ENCODE measurements at regions not wholly inside any gene's neighbourhood (a gene's known extent, or its start where the extent isn't known, plus 50 kb on each side); places are given as distances from the start of the nearest gene placed in this dataset.

DNA sequence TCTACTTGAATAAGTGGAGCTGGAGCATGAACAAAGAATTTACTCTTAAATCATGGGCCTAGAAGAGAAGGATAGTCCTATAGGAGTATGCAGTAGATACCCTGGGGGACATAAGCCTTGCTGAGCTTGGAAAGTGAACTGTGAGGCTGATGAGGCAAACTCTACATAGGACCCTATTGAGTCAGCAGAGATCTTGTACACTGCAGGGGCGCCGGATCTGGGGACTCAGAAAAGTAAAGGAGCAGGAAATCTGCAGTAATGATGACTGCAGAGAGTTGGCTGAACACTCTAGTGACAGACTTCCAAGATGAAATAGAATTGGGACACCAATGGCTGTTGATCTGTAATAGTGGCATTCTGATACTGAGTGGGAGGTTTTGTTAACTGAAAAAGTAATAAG is 543.7 kb downstream of the XIRP2 start:
- ATAC-seq = no peak
- TF ChIP-seq, protein P1, sequence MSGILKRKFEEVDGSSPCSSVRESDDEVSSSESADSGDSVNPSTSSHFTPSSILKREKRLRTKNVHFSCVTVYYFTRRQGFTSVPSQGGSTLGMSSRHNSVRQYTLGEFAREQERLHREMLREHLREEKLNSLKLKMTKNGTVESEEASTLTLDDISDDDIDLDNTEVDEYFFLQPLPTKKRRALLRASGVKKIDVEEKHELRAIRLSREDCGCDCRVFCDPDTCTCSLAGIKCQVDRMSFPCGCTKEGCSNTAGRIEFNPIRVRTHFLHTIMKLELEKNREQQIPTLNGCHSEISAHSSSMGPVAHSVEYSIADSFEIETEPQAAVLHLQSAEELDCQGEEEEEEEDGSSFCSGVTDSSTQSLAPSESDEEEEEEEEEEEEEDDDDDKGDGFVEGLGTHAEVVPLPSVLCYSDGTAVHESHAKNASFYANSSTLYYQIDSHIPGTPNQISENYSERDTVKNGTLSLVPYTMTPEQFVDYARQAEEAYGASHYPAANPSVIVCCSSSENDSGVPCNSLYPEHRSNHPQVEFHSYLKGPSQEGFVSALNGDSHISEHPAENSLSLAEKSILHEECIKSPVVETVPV (CRISPR knock-in tag; IDR thresholded peaks at IDR 0.05) = no peak
- TF ChIP-seq ZFP3 (CRISPR knock-in tag; IDR thresholded peaks at IDR 0.05) (no peak), PPARA (CRISPR knock-in tag; IDR thresholded peaks at IDR 0.05; ENCODE audit: borderline replicate concordance) (no peak), ZNF565 (CRISPR knock-in tag; conservative IDR thresholded peaks at IDR 0.05; ENCODE audit: low read depth) (no peak), ARNTL (CRISPR knock-in tag; IDR thresholded peaks at IDR 0.05; ENCODE audit: borderline replicate concordance, low read depth) (no peak), OSR1 (CRISPR knock-in tag; IDR thresholded peaks at IDR 0.05) (no peak), BACH2 (CRISPR knock-in tag; IDR thresholded peaks at IDR 0.05; ENCODE audit: borderline replicate concordance) (no peak), RARB (CRISPR knock-in tag; IDR thresholded peaks at IDR 0.05) (no peak)
- TF ChIP-seq, protein P2, sequence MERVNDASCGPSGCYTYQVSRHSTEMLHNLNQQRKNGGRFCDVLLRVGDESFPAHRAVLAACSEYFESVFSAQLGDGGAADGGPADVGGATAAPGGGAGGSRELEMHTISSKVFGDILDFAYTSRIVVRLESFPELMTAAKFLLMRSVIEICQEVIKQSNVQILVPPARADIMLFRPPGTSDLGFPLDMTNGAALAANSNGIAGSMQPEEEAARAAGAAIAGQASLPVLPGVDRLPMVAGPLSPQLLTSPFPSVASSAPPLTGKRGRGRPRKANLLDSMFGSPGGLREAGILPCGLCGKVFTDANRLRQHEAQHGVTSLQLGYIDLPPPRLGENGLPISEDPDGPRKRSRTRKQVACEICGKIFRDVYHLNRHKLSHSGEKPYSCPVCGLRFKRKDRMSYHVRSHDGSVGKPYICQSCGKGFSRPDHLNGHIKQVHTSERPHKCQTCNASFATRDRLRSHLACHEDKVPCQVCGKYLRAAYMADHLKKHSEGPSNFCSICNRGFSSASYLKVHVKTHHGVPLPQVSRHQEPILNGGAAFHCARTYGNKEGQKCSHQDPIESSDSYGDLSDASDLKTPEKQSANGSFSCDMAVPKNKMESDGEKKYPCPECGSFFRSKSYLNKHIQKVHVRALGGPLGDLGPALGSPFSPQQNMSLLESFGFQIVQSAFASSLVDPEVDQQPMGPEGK (CRISPR knock-in tag; IDR thresholded peaks at IDR 0.05; ENCODE audit: borderline replicate concordance) = no peak
- TF ChIP-seq, protein P3, sequence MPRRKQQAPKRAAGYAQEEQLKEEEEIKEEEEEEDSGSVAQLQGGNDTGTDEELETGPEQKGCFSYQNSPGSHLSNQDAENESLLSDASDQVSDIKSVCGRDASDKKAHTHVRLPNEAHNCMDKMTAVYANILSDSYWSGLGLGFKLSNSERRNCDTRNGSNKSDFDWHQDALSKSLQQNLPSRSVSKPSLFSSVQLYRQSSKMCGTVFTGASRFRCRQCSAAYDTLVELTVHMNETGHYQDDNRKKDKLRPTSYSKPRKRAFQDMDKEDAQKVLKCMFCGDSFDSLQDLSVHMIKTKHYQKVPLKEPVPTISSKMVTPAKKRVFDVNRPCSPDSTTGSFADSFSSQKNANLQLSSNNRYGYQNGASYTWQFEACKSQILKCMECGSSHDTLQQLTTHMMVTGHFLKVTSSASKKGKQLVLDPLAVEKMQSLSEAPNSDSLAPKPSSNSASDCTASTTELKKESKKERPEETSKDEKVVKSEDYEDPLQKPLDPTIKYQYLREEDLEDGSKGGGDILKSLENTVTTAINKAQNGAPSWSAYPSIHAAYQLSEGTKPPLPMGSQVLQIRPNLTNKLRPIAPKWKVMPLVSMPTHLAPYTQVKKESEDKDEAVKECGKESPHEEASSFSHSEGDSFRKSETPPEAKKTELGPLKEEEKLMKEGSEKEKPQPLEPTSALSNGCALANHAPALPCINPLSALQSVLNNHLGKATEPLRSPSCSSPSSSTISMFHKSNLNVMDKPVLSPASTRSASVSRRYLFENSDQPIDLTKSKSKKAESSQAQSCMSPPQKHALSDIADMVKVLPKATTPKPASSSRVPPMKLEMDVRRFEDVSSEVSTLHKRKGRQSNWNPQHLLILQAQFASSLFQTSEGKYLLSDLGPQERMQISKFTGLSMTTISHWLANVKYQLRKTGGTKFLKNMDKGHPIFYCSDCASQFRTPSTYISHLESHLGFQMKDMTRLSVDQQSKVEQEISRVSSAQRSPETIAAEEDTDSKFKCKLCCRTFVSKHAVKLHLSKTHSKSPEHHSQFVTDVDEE (CRISPR knock-in tag; IDR thresholded peaks at IDR 0.05) = no peak

DNA sequence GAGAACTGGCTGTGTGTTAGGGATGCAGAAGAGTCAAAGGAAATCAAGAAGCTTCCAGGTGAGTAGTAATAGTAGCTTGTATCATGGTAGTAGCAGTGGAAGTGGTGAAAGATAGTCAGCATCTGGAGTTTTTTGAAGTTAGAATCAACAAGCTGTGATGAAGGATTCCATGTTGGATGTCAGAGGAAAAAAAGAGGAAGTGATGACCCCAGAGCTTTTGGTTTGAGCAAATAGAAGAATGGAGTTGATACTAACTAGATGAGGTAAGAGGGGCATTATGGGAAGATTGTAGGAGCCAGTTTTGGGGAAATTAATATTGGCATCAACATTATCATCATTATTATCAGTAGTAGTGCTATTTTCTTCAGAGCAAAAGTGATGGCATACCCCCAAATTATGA is 542.2 kb downstream of the XIRP2 start:
- no peak for ATAC-seq
- TF ChIP-seq CSDC2 (CRISPR knock-in tag; IDR thresholded peaks at IDR 0.05) (no peak), TOX (CRISPR knock-in tag; IDR thresholded peaks at IDR 0.05; ENCODE audit: borderline replicate concordance) (no peak), RARB (CRISPR knock-in tag; IDR thresholded peaks at IDR 0.05) (no peak), TCF4 (CRISPR knock-in tag; IDR thresholded peaks at IDR 0.05; ENCODE audit: borderline replicate concordance) (no peak)
- TF ChIP-seq, protein P4, sequence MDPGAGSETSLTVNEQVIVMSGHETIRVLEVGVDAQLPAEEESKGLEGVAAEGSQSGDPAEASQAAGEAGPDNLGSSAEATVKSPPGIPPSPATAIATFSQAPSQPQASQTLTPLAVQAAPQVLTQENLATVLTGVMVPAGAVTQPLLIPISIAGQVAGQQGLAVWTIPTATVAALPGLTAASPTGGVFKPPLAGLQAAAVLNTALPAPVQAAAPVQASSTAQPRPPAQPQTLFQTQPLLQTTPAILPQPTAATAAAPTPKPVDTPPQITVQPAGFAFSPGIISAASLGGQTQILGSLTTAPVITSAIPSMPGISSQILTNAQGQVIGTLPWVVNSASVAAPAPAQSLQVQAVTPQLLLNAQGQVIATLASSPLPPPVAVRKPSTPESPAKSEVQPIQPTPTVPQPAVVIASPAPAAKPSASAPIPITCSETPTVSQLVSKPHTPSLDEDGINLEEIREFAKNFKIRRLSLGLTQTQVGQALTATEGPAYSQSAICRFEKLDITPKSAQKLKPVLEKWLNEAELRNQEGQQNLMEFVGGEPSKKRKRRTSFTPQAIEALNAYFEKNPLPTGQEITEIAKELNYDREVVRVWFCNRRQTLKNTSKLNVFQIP (CRISPR knock-in tag; IDR thresholded peaks at IDR 0.05; ENCODE audit: borderline replicate concordance, low read depth) = no peak

DNA sequence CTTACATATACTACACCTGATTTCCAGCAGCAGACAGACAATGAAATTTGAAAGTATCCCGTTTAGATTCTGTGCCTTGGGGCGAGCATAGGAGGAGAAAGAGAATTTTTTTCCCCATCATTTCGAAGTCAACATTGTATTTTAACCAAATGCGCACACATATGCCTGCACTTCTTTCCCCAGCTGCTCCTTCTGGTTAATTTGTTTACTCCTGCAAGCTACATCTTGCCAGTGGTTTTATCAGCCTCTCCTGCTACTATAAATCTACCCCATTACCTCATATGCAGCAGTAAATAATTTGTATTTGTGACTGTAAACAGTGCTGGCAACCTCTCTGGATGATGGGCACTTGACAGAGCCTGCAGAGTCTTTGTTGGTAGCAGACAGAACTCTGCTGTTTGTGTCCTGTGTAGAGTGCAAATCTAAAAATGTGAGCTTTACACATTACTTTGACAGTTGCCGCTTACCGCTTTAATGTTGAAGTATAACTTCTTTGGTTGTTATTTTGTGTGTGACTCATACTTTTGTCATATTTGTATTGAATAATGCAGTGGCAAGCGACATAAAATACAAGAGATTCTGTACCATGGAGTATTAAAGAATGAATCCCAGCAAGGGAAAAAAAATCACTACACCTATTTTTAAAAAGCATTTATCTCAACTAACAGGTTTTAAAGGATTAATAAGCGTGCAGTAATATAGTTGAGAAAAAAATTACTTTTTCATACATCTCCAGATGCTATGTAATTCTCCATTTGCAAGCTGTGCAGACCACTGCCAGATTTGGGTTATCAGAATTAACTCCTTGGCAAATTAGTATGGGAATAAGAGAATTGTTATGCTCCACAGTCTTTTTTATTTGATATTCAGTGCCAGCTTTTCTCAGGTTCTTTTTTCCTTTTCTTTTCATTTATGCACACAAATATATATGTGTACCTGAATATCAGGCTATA is 536.8 kb downstream of the XIRP2 start:
- no peak for ATAC-seq
- TF ChIP-seq ZNF8 (CRISPR knock-in tag; IDR thresholded peaks at IDR 0.05) = no peak
- TF ChIP-seq CSDC2 (CRISPR knock-in tag; IDR thresholded peaks at IDR 0.05) = no peak
- TF ChIP-seq, protein P2 (CRISPR knock-in tag; IDR thresholded peaks at IDR 0.05; ENCODE audit: borderline replicate concordance) = no peak
- TF ChIP-seq ESRRG (CRISPR knock-in tag; IDR thresholded peaks at IDR 0.05) = no peak
- TF ChIP-seq, protein P1 (CRISPR knock-in tag; IDR thresholded peaks at IDR 0.05) = no peak
- TF ChIP-seq, protein P5, sequence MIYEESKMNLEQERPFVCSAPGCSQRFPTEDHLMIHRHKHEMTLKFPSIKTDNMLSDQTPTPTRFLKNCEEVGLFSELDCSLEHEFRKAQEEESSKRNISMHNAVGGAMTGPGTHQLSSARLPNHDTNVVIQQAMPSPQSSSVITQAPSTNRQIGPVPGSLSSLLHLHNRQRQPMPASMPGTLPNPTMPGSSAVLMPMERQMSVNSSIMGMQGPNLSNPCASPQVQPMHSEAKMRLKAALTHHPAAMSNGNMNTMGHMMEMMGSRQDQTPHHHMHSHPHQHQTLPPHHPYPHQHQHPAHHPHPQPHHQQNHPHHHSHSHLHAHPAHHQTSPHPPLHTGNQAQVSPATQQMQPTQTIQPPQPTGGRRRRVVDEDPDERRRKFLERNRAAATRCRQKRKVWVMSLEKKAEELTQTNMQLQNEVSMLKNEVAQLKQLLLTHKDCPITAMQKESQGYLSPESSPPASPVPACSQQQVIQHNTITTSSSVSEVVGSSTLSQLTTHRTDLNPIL (CRISPR knock-in tag; IDR thresholded peaks at IDR 0.05; ENCODE audit: low read depth) = no peak
- no peak for TF ChIP-seq ZFP30 (CRISPR knock-in tag; IDR thresholded peaks at IDR 0.05)
- TF ChIP-seq ZNF565 (CRISPR knock-in tag; conservative IDR thresholded peaks at IDR 0.05; ENCODE audit: low read depth) = no peak
- TF ChIP-seq, protein P3 (CRISPR knock-in tag; IDR thresholded peaks at IDR 0.05) = no peak
- no peak for TF ChIP-seq ZFP3 (CRISPR knock-in tag; IDR thresholded peaks at IDR 0.05)
- TF ChIP-seq ISL1 (CRISPR knock-in tag; IDR thresholded peaks at IDR 0.05) = no peak
- no peak for TF ChIP-seq PPARA (CRISPR knock-in tag; IDR thresholded peaks at IDR 0.05; ENCODE audit: borderline replicate concordance)
- TF ChIP-seq BACH2 (CRISPR knock-in tag; IDR thresholded peaks at IDR 0.05; ENCODE audit: borderline replicate concordance) = no peak

Measured in SK-N-SH treated with all-trans-retinoic acid at 6 μM for 48 hours (cell line).